ENCODE measurements at regions not wholly inside any gene's neighbourhood (a gene's known extent, or its start where the extent isn't known, plus 50 kb on each side); places are given as distances from the start of the nearest gene placed in this dataset.

DNA sequence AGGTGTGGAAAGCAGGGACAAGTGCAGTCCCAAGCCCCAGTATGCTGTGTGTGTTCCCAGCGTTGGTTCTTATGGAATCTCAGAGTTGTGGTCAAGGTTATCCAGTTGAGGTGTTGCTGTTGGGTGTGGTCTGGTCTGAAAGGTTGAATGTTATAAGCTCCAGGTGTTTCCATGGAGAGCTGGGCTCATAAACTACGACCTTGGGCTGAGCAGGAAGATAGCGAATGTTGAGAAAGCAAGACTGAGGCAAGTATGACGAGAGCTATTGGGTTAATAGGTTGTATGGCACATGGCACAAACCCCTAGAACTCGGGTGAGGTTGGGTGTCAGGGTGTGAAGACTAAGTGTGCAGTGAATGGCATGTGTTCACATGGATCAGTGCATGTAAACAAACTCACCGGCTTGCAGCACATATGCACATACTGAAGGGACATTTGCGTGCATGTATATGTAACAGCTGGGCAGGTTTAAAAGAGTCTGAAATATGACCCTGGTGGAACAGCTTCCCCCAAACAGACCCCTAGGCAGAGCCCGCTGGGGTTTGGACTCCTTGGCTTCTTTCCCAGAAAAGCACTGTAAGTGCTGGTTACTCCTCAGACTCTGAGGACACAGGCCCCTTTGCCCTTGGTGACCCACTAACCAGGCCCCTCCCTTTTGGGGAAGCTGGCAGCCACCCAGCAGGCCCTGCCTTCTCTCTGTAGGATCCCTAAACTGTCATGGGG lies 117.5 kb downstream of the NAV1 start:
- no peak for DNase-seq (ENCODE audit: low read depth)

DNA sequence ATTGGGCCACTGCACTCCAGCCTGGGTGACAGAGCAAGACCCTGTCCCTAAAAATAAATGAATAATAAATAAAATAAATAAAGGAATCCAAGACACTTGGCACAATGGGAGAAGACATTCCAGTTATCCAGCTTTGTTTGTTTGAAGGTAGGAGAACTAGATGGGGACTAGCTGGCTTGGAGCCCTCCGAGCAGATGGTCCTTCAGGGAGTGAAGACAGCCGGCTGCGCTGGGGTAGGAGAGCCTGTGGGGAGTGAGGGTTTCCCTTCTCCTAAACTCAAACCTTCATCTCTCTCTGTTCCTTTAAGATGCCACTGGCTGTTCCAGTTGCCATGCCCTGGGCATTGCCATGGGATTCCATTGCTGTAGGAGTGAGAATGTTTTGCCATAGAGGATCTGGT lies 120.6 kb downstream of the NAV1 start:
- no peak for DNase-seq (ENCODE audit: low read depth)

DNA sequence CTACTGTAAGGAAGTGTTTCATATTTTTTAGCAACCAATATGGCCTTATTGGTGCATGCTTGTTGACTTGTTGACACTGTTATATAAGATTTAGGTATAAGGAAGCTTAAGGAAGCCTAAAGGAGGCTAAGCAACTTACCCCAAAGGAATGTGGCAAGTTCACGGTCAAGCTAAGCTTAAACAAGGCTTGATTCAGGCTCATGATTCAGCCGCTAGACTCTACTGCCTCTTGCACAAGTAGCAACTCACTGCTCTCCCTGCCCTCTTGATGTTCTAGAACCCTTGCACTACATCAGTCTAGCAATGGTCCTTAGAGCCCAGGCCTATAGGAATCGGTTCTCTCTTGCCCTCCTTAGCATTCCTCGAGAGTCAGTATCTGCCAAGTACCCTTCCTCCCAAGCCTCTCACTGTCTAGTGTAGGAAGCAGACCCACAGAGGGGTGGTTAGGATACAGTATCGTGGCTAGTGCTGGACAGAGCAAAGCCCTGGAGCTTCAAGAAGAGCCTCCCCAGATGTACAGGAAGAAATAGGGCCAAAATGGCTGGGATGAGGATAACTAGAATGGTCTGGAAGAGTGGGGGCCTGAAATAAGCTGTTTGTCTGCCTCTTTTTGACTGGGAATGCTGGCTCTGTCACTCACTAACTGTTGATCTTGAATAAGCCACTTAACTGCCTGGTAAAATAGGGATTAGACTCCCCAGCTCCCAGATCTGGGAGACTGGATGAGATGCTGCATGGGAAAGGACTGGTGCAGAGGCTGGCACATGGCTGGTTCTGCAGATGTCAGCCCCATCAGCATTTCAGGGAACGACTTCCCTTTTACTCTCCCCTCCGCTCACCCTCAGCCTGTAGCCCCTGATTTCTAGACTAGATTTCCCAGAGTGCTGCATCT lies 122.2 kb downstream of the NAV1 start:
- no peak for DNase-seq (ENCODE audit: low read depth)

DNA sequence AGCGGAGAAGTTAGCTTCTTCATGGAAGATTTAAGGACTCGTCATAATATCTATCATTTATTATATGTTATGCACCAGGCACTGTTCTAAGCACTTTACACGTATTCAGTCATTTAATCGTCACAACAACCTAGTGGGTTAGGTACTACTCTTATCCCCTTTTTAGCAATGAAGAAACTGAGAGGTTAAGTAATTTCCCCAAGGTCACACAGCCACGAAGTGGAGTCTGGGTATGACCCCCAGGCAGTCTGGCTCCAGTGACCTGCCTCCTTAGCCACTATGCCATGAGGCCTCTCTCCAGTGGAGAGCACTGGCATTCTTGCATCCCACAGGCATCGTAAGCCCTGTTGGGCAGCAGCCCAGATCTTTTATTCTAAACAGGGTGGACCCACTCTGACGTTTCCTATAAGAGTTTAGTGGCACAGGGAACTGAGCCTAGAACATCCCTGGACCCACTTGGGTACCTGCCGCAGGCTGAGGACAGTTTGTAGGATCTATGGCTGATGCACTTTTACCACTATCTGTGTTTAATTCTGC lies 123.0 kb downstream of the NAV1 start:
- DNase-seq (ENCODE audit: low read depth): no peak

DNA sequence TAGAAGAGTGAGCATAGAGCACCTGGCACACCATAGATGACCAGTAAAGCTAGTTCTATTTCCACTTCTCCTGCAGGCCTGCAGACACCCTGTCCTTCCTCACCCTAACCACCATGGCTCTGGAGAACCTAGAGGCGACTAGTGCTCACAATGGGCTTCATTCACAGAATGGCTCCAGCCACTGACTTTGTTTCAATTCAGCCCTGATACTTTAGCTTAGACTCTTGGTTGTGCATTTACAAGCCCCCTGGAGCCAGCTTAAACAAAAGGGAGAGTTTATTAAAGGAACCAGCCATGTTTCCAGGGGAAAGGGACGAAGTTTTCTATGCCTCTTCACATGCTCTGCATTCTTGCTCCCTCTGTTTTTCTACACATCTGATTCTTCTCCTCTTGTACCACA lies 123.7 kb downstream of the NAV1 start:
- no peak for DNase-seq (ENCODE audit: low read depth)

DNA sequence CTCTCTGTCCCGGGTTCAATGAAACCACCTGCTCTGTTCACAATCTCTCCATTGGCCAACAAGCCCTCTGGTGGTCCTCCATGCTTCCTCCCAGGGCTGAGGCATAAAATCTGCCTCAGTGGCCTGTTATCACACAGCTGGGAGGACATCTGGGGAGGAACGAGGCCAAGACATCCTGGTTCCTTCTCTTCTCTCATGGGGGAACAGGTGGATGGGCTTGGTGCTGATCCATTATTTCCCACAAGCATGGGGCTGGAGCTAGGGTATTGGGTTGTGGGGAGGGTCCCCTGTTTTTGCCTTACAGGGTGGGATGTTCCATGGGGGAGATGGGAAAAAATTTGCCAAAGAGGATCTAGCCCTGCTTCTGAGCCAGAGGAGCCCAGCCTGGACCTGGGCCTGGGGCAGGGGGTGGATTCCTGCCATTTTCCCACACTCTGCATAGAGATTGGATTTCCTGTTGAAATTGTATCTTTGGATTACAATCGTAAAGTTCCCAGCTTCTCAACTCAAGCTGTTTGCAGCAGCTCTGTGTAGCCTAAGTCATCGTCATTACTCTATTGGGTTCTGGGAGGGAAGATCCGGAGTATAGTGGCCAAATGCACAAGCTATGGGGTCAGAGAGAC lies 124.7 kb downstream of the NAV1 start:
- no peak for DNase-seq (ENCODE audit: low read depth)

DNA sequence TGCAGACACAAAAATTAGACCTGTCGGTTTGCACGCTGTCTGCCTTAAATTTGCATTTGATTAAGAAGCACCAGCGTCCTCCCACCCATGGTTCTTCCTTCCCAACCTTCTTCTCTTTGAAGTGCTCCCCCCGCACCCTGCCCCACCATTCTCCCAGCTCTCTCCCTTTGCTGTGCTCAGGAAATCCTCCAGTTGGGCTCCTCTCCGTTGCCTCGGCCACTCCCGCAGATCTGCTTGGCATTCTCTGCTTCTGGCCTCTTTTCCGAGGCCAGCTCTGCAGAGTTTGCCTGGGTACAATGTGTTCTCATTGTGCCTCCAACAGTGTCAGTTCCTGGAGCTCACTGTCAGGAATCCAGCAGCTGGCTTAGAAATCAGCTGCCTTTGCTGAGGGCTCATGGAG lies 126.1 kb downstream of the NAV1 start:
- DNase-seq (ENCODE audit: low read depth): no peak

DNA sequence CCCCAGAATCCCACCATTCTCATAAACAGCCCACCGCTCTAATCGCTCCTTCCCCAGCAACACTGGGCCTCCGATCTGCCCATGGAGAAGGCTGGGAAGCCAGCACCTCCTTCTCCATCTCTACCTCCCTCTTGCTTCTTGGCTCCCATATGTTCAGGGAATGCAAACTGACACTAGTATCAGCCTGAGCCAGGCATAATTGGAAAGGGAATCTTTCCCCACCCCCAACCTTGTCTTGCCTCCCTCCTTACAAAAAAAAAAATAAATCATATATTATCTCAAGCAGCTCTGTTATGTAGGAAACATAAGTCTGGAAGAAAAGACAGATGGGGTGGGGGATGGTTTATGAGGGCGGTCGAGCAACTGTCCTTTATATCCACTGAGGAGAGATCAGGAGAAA lies 127.2 kb downstream of the NAV1 start:
- DNase-seq (ENCODE audit: low read depth): no peak

DNA sequence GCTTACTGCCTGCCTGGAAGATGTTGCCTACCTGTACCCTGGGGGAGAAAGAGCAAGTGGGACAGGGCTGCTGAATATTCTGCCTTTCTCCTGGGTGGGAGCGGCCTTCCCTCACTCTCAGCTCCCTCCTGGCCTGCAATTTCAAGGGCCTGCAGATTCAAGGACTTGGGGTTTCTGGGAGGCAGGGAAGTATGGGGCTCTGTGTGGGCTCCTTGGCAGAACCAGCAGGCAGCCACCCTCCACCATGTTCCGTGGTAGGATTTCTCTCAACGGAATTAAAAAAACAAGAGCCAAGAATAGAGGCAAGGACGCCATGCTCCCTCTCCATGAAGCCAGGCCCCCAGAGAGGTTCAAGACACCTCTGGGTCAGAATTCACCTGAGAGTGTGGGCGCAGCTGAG lies 127.7 kb downstream of the NAV1 start:
- DNase-seq (ENCODE audit: low read depth): no peak

DNA sequence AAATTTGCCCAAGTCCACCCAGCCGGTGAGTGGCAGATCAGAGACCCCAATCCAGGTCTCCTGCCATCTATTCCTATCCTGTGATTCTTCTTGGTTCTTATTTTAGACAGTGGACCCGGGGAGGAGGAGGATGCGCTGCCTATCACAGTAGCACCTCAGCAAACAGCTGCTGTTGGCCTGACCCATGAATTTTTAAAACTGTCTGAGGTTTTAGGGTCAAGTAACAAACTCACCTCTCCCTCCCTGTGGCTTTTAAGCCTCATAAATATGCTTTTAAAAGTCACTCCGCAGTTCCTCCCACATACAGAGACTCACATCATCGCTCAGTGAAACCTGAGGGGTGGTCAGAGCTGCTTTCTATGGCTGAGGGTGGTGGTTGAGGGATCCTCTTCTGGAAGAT lies 128.6 kb downstream of the NAV1 start:
- no peak for DNase-seq (ENCODE audit: low read depth)

DNA sequence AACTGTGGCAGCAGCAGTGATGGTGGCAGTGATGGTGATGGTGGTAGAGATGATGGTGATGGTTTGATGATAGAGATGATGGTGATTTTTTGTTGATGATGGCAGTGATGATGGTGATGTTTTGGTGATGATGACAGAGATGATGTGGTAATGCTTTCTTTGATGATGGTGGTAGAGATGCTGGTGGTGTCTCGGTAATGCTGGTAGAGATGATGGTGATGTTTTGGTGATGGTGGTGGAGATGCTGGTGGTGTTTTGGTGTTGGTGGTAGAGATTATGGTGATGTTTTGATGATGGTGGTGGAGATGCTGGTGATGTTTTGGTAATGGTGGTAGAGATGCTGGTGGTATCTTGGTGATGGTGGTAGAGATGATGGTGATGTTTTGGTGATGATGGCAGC lies 131.6 kb downstream of the NAV1 start:
- no peak for DNase-seq (ENCODE audit: low read depth)

DNA sequence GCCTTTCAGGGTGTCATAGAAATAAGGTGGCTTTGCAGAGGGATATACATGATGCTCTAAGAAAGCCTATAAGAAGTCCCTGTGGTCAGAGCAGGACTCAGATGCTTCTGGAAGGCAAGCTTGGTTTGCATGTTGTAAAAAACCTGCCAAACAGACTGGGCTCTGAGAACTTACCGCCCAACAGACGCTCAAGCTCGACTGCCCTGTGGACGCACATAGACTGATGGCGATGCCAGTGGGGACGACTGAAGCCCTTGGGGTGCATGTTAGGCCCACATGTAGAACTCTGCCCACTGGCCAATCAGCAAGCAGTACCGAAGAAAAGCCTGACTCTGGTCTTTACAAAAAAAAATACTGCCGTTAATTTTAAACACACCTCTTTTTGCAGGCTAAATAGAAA lies 133.8 kb downstream of the NAV1 start:
- DNase-seq (ENCODE audit: low read depth): no peak

DNA sequence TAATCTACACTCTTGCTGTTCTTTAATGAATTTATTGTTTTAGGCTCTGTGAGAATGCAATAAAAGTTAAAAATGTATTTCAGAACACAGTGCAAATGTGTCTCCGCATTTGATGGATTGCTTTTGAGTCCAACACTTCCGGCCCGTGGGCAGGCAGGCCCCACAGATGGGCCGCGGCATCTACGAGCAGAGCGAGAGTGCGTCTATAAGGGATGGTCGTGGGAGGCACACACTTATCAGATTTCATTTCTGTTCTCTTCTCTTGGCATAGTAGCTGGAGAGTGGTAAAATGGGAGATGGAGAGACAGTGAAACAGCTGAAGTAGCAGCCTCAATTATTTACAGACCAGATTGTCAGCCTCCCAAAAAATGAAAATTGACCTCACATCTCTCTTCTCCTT lies 134.2 kb downstream of the NAV1 start:
- DNase-seq (ENCODE audit: low read depth): no peak

DNA sequence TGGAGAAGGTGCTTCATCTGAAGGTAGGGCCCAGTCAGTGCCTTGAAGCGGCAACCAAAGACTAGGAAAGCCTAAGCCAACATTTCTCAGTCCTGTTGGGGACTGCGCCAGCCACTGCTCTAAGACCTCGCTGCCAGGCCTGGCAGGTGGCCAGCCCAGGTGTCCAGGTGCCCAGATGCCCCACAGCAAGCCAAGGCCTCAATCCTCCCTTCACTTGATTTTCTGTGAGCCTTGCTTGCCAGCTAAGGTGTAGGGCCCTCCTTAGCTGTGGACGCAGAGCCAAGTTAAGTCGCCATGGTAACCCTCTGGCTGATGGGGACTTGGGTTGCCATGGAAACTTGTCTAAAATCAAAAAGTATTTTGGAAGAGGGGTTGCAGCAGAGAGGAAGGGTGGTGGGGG lies 135.0 kb downstream of the NAV1 start:
- DNase-seq (ENCODE audit: low read depth): no peak

DNA sequence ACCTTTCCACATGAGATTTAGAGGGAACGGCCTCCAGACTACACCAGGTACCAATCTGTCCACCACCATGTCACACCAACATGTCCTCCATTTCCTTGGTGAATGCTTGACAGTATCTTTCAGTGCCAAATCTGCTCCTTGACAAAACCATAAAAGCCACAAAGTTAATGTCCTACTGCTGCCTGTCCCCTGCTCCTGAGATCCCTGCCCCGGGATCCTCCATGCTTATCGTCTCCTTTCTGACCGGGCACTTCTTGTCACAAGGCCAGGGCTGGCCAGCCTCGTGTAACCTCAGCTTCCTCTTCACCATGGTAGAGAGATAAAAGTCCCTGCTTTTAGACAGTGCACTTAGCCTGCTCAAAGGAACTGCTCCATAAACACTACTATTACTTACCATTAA lies 136.2 kb downstream of the NAV1 start:
- no peak for DNase-seq (ENCODE audit: low read depth)

DNA sequence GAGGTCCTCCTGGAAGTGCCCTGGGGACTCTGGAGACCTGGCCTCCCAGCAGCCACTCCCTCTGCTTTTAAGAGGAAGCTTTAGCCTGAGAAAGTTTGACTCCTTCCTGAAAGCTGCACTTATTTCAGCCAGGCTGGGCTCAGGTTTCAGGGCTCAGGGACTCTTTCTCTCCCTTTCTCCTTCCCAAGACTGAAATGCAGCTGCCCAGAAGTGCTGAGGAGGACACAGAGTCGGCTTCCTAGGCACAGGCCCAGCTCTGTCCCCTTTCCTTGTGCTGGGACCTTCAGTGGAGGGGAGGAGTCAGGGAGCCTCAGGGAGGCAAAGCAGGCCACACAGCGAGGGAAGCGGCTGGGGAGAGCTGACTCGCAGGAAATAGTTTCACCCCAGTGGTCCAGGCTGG lies 137.3 kb downstream of the NAV1 start:
- no peak for DNase-seq (ENCODE audit: low read depth)

DNA sequence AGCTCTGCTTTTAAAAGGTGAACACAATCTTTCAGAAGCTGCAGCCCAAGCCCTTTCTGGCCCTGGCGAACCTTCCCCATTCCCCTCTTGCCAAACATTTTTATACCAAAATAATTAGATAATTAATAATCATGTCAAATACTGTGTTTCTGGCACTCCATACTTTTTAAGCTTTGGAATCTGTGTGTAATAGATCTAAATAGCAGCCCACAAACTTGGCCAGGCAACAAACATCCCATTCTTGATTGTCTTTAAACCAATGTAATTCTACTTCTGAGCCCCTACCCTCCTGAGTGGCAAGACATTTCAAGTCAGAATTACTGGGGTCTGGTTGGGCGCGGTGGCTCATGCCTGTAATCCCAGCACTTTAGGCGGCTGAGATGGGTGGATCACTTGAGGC lies 137.7 kb downstream of the NAV1 start:
- DNase-seq (ENCODE audit: low read depth): no peak

DNA sequence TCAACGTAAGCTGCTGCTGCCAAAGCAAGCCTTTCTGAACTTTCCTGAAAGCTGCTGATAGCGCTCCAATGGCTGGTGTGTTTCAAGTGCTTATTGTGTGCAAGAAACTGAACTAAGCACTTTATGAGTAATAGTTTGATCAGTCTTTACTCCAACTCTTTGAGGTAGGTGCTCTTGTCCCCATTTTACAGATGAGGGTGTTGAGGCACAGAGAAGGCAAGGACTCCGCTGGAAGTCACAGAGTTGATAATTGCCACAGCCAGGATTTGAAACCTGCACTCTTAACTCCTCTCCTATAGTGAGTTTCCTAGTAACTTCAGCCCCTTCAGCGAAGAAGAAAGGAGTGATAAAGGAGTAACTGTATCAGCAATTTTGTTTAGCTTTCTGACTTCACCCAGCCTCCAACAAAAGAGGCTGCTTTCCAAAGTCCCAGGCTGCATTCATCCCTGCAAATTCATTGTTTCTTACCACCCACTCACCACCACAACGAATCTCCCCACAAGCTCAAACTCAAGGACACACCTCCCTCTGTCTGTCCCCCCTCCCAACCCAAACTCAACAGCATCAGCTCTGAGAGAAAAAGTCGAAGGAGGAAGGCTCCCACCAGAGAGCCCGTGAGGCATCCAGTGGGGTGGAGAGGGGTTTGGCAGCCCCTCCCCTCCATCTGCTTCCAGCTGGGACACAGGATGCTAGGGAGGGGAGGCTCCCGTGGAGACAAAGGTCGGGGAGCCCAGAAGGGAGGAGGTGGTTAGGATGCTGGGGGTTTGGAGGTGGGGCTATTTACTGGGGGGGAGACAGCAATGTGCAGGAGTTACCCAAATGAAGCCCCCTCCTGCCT lies 139.6 kb downstream of the NAV1 start:
- DNase-seq (ENCODE audit: low read depth): no peak

DNA sequence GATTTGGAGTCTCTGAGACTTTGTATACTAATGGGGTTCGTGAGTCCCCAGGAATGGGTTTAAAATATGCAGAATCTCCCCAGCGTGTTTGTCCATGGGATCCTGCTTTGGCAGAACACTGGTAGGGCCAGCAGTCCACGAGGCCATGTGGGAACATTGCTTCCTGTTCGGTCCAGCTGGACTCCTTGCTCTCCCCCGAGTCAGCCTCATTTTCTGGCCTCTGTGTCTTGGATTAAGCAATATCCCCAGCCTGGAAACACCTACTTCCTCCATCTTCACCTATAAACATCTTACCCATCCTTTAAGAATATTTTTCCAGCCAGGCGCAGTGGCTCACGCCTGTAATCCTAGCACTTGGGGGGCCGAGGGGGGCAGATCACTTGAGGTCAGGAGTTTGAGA lies 142.4 kb downstream of the NAV1 start:
- no peak for DNase-seq (ENCODE audit: low read depth)

DNA sequence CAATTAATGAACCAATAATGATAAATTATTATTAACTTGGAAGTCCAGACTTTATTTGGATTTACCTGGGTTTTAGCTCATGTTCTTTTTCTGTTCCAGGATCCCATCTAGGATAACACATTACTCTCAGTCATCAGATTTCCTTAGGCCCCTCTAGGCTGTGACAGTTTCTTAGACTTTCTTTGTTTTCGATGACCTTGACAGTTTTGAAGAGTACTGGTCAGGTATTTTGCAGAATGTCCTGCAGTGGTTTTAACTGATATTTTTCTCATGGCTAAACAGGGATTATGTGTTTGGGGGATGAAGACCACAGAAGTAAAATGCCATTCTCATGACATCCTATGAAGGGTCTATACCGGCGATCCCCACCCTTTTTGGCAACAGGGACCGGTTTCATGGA lies 144.0 kb downstream of the NAV1 start:
- DNase-seq (ENCODE audit: low read depth): no peak

DNA sequence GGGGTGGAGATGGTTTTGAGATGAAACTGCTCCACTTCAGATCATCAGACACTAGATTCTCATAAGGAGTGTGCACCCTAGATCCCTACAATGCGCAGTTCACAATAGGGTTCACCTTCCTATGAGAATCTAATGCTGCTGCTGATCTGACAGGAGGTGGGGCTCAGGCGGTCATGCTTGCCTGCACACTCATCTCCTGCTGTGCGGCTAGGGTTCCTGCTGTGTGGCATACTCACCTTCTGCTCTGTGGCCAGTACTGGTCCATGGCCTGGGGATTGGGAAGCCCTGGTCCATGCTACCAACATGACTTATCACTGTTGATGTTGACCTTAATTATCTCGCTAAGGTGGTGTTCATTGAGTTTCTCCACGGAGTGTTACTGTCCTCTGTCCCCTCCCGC lies 144.5 kb downstream of the NAV1 start:
- no peak for DNase-seq (ENCODE audit: low read depth)

DNA sequence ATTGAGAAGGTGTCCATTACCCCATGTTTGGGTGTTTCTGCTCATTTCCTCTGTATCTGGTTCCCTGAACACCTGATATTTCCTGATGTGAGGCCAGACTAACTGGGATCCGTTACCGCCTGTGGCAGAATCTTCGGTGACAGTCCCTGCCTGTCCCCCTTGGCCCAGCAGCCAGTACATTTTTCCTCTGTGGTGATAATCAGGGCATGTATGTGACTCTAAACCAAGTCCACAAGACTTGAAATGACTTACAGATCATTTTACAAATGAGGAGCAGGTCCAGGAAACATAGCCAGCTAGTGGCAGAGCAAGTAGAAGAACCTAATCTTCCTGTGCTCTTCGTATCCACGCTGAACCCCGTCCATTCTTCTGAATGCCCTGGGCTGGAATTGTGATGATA lies 143.5 kb upstream of the IPO9 start:
- no peak for DNase-seq (ENCODE audit: low read depth)
